ENCODE measurements at regions not wholly inside any gene's neighbourhood (a gene's known extent, or its start where the extent isn't known, plus 50 kb on each side); places are given as distances from the start of the nearest gene placed in this dataset.

- no peak for TF ChIP-seq CTCF (IDR thresholded peaks at IDR 0.05)
- WGBS, 3 donors = 30 to 42% (median 38%) methylated on average over 2 of the region's 2 CpGs
- intact Hi-C loops (cut with DNase I) = no loop called here
- Histone ChIP-seq H3K9me3 (no peaks in the 10 kb centered on the region), H3K27me3 (ENCODE audit: insufficient read depth in 3 of 3, low read length in 2 of 3) (no peaks in the 10 kb centered on the region), H3K4me3 (no peak overlapping the region), H3K27ac (no peak overlapping the region), H3K36me3 (ENCODE audit: insufficient read depth in 1 of 2, low read depth in 1 of 2) (no peaks in the 10 kb centered on the region), H3K4me1 (no peaks in the 10 kb centered on the region)
- ATAC-seq = peak in 1 of 4 donors; percentile 38
- DNase-seq = no peak
Observed at GRCh38 chr2:215712871-215713790, 277.3 kb upstream of the FN1 start.

- 29 to 38% (median 34%) methylated on average over 3 of the region's 3 CpGs for WGBS, 3 donors
- Histone ChIP-seq H3K4me3 (no peak overlapping the region), H3K27ac (no peak overlapping the region), H3K4me1 (no peaks in the 10 kb centered on the region), H3K9me3 (no peaks in the 10 kb centered on the region), H3K27me3 (ENCODE audit: insufficient read depth in 3 of 3, low read length in 2 of 3) (no peaks in the 10 kb centered on the region), H3K36me3 (ENCODE audit: insufficient read depth in 1 of 2, low read depth in 1 of 2) (no peaks in the 10 kb centered on the region)
- no peak for ATAC-seq
- intact Hi-C loops (cut with DNase I) = no loop called here
- no peak for TF ChIP-seq CTCF (IDR thresholded peaks at IDR 0.05)
- no peak for DNase-seq
Observed at GRCh38 chr2:215712219-215712868, 276.5 kb upstream of the FN1 start.

- 67 to 84% (median 71%) methylated on average over 2 of the region's 2 CpGs for WGBS, 3 donors
- TF ChIP-seq CTCF (IDR thresholded peaks at IDR 0.05) = no peak
- no peak for DNase-seq
- Histone ChIP-seq H3K27me3 (ENCODE audit: insufficient read depth in 3 of 3, low read length in 2 of 3) (no peaks in the 10 kb centered on the region), H3K4me1 (no peaks in the 10 kb centered on the region), H3K9me3 (no peaks in the 10 kb centered on the region), H3K4me3 (no peak overlapping the region), H3K27ac (no peak overlapping the region), H3K36me3 (ENCODE audit: insufficient read depth in 1 of 2, low read depth in 1 of 2) (no peaks in the 10 kb centered on the region)
- intact Hi-C loops (cut with DNase I) = no loop called here
- ATAC-seq = peak in 1 of 4 donors; percentile 40
Observed at GRCh38 chr2:215711471-215712034, 275.7 kb upstream of the FN1 start.

- WGBS, 3 donors = 94 to 97% (median 94%) methylated on average over 7 of the region's 7 CpGs
- Histone ChIP-seq H3K4me3 (no peak overlapping the region), H3K9me3 (no peaks in the 10 kb centered on the region), H3K27ac (no peak overlapping the region), H3K27me3 (ENCODE audit: insufficient read depth in 3 of 3, low read length in 2 of 3) (no peaks in the 10 kb centered on the region), H3K4me1 (no peaks in the 10 kb centered on the region), H3K36me3 (ENCODE audit: insufficient read depth in 1 of 2, low read depth in 1 of 2) (no peaks in the 10 kb centered on the region)
- ATAC-seq = no peak
- TF ChIP-seq CTCF (IDR thresholded peaks at IDR 0.05) = no peak
- intact Hi-C loops (cut with DNase I) = no loop called here
- DNase-seq = no peak
Observed at GRCh38 chr2:215707608-215708007, 271.7 kb upstream of the FN1 start.

Data from psoas muscle (tissue), 7 donors.